Spleen (tissue), 7 donors: ENCODE measurements at regions not wholly inside any gene's neighbourhood (a gene's known extent, or its start where the extent isn't known, plus 50 kb on each side); places are given as distances from the start of the nearest gene placed in this dataset.
"Not testable (repeated sequence)": the region's sequence is repeated elsewhere in the genome, so short reads cannot be mapped to it uniquely, and the experiment has no call there.

ENCODE experiments used
- POLR2AphosphoS5 ChIP-seq, 3 donors: sonication (generic); formaldehyde crosslinking; IDR thresholded peaks; one replicate each; pipeline ENCODE4 v1.5.1; 2017; ENCODE audit warnings: antibody characterized with exemption in 3 of 3
- TF ChIP-seq, protein P1 (sequence below), 11 experiments: fragments of 200-600 bp in 7 of 11; fragments of 450-650 bp in 4 of 11; sonication (generic) in 4 of 11; IDR thresholded peaks in 8 of 11; conservative IDR thresholded peaks in 3 of 11; 1 replicate in 7 of 11; 2 replicates in 4 of 11; pipeline versions ENCODE4 v1.4.0 to v1.8.0; 2016 to 2021; ENCODE audit warnings: antibody characterized with exemption in 11 of 11, inconsistent platforms in 4 of 11, mild to moderate bottlenecking in 1 of 11
- donor health status: DM: no; HTN: no; CAD: no; lungs with moderate emphysema.
- donor health status: DM: no; HTN: no; CAD: no.
- donor health status: DM: no; HTN: no; CAD: no.

- not testable (repeated sequence) for TF ChIP-seq POLR2AphosphoS5 (IDR thresholded peaks at IDR 0.05)
- TF ChIP-seq, protein P1, sequence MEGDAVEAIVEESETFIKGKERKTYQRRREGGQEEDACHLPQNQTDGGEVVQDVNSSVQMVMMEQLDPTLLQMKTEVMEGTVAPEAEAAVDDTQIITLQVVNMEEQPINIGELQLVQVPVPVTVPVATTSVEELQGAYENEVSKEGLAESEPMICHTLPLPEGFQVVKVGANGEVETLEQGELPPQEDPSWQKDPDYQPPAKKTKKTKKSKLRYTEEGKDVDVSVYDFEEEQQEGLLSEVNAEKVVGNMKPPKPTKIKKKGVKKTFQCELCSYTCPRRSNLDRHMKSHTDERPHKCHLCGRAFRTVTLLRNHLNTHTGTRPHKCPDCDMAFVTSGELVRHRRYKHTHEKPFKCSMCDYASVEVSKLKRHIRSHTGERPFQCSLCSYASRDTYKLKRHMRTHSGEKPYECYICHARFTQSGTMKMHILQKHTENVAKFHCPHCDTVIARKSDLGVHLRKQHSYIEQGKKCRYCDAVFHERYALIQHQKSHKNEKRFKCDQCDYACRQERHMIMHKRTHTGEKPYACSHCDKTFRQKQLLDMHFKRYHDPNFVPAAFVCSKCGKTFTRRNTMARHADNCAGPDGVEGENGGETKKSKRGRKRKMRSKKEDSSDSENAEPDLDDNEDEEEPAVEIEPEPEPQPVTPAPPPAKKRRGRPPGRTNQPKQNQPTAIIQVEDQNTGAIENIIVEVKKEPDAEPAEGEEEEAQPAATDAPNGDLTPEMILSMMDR (IDR thresholded peaks at IDR 0.05 in 8 of 11, conservative IDR thresholded peaks at IDR 0.05 in 3 of 11): not testable (repeated sequence)
Observed at GRCh38 chr7:32747443-32748148, 144.0 kb downstream of the KBTBD2 start.
